ENCODE measurements at regions not wholly inside any gene's neighbourhood (a gene's known extent, or its start where the extent isn't known, plus 50 kb on each side); places are given as distances from the start of the nearest gene placed in this dataset.
"Not testable (repeated sequence)": the region's sequence is repeated elsewhere in the genome, so short reads cannot be mapped to it uniquely, and the experiment has no call there.

DNA sequence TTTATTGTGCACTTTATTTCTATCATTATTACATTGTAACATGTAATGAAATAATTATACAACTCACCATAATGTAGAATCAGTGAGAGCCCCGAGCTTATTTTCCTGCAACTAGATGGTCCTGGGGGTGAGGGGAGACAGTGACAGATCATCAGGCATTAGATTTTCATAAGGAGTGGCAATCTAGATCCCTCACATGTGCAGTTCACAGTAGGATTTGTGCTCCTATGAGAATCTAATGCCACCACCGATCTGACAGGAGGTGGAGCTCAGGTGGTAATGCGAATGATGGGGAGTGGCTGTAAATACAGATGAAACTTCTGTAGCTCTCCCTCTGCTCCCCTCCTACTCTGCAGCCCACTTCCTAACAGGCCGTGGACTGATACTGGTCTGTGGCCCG is 58.5 kb upstream of the SCAF4 start:
- not testable (repeated sequence) for TF ChIP-seq POLR2A, CTCF (IDR thresholded peaks at IDR 0.05)

Measured in Peyer's patch (tissue), 4 donors.